ENCODE measurements at regions not wholly inside any gene's neighbourhood (a gene's known extent, or its start where the extent isn't known, plus 50 kb on each side); places are given as distances from the start of the nearest gene placed in this dataset.

- no peak for TF ChIP-seq POLR2A (IDR thresholded peaks at IDR 0.05; ENCODE audit: low read length)
- TF ChIP-seq GATA1 (IDR thresholded peaks at IDR 0.05; ENCODE audit: low read depth, low read length): no peak
- peak; percentile 77 for DNase-seq
Measured at GRCh38 chr10:44310762-44311562, 73.9 kb downstream of the CXCL12 start.

GRCh38 chr10:44309939-44310761, 74.7 kb downstream of the CXCL12 start:
- DNase-seq: no peak

GRCh38 chr10:44309361-44309760, 75.5 kb downstream of the CXCL12 start:
- DNase-seq: no peak
- no peak for TF ChIP-seq POLR2A (IDR thresholded peaks at IDR 0.05; ENCODE audit: low read length)
- no peak for TF ChIP-seq GATA1 (IDR thresholded peaks at IDR 0.05; ENCODE audit: low read depth, low read length)

More at GRCh38 chr10:44309939-44310761, 74.7 kb downstream of the CXCL12 start:
- TF ChIP-seq POLR2A (IDR thresholded peaks at IDR 0.05; ENCODE audit: low read length) (no peak), GATA1 (IDR thresholded peaks at IDR 0.05; ENCODE audit: low read depth, low read length) (no peak)

GRCh38 chr10:44308935-44309334, 76.0 kb downstream of the CXCL12 start:
- DNase-seq: no peak
- TF ChIP-seq GATA1 (IDR thresholded peaks at IDR 0.05; ENCODE audit: low read depth, low read length): no peak
- no peak for TF ChIP-seq POLR2A (IDR thresholded peaks at IDR 0.05; ENCODE audit: low read length)

- no peak for DNase-seq
- TF ChIP-seq POLR2A (IDR thresholded peaks at IDR 0.05; ENCODE audit: low read length): no peak
Measured at GRCh38 chr10:44307691-44308090, 77.2 kb downstream of the CXCL12 start.

- TF ChIP-seq POLR2A (IDR thresholded peaks at IDR 0.05; ENCODE audit: low read length) (no peak), GATA1 (IDR thresholded peaks at IDR 0.05; ENCODE audit: low read depth, low read length) (no peak)
- peak in 1 of 2 experiments; percentile 7 for DNase-seq
Measured at GRCh38 chr10:44306762-44307161, 78.1 kb downstream of the CXCL12 start.

- no peak for TF ChIP-seq POLR2A (IDR thresholded peaks at IDR 0.05; ENCODE audit: low read length)
- no peak for TF ChIP-seq GATA1 (IDR thresholded peaks at IDR 0.05; ENCODE audit: low read depth, low read length)
Measured at GRCh38 chr10:44306147-44306710, 78.7 kb downstream of the CXCL12 start.

GRCh38 chr10:44301781-44302355, 83.0 kb downstream of the CXCL12 start:
- no peak for DNase-seq
- TF ChIP-seq POLR2A (IDR thresholded peaks at IDR 0.05; ENCODE audit: low read length): no peak
- no peak for TF ChIP-seq GATA1 (IDR thresholded peaks at IDR 0.05; ENCODE audit: low read depth, low read length)

More at GRCh38 chr10:44306147-44306710, 78.7 kb downstream of the CXCL12 start:
- DNase-seq: no peak

GRCh38 chr10:44300666-44301649, 83.9 kb downstream of the CXCL12 start:
- TF ChIP-seq POLR2A (IDR thresholded peaks at IDR 0.05; ENCODE audit: low read length) (no peak), GATA1 (IDR thresholded peaks at IDR 0.05; ENCODE audit: low read depth, low read length) (no peak)
- DNase-seq: no peak

- DNase-seq: no peak
Measured at GRCh38 chr10:44298713-44299112, 86.2 kb downstream of the CXCL12 start.

GRCh38 chr10:44297963-44298362, 86.9 kb downstream of the CXCL12 start:
- no peak for TF ChIP-seq GATA1 (IDR thresholded peaks at IDR 0.05; ENCODE audit: low read depth, low read length)
- no peak for TF ChIP-seq POLR2A (IDR thresholded peaks at IDR 0.05; ENCODE audit: low read length)
- DNase-seq: no peak

More at GRCh38 chr10:44298713-44299112, 86.2 kb downstream of the CXCL12 start:
- TF ChIP-seq POLR2A (IDR thresholded peaks at IDR 0.05; ENCODE audit: low read length): no peak
- no peak for TF ChIP-seq GATA1 (IDR thresholded peaks at IDR 0.05; ENCODE audit: low read depth, low read length)

- TF ChIP-seq POLR2A (IDR thresholded peaks at IDR 0.05; ENCODE audit: low read length) (no peak), GATA1 (IDR thresholded peaks at IDR 0.05; ENCODE audit: low read depth, low read length) (no peak)
- DNase-seq: no peak
Measured at GRCh38 chr10:44295644-44296241, 89.2 kb downstream of the CXCL12 start.
